ENCODE measurements at regions not wholly inside any gene's neighbourhood (a gene's known extent, or its start where the extent isn't known, plus 50 kb on each side); places are given as distances from the start of the nearest gene placed in this dataset.

GRCh38 chr13:97100821-97101220, 106.5 kb upstream of the OXGR1 start:
- no peak for TF ChIP-seq CTCF (IDR thresholded peaks at IDR 0.05)
- no peak for TF ChIP-seq POLR2A (IDR thresholded peaks at IDR 0.05)

Data from uterus (tissue), 2 donors.